GM18867 (cell line): ENCODE measurements at regions not wholly inside any gene's neighbourhood (a gene's known extent, or its start where the extent isn't known, plus 50 kb on each side); places are given as distances from the start of the nearest gene placed in this dataset.
"Not testable (repeated sequence)": the region's sequence is repeated elsewhere in the genome, so short reads cannot be mapped to it uniquely, and the experiment has no call there.

ENCODE experiments used
- ATAC-seq: cut with Tn5 transposase; IDR thresholded peaks from one replicate; pipeline ENCODE4 v1.9.1; 2021; ENCODE audit warnings: mild to moderate bottlenecking, moderate library complexity; ENCODE audit not compliant: unreplicated experiment

DNA sequence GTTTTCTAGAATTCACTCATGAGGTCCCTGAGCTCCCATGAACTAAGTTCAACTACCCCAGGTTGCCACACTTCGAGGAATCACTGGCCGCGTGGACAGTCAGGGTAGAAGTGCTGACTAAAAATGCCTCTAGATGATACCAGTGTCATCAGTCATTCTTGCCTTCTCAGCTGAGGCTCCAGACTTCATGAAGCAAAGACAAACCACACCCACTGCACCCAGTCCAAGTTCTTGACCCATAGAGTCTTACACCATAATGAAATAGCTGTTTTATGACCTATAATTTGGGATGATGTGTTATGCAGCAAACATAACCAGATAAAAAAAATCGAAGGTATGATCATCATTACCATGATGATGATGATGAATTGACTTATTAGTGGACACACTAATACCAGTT, 632.9 kb upstream of the TLE4 start:
- no peak for ATAC-seq

DNA sequence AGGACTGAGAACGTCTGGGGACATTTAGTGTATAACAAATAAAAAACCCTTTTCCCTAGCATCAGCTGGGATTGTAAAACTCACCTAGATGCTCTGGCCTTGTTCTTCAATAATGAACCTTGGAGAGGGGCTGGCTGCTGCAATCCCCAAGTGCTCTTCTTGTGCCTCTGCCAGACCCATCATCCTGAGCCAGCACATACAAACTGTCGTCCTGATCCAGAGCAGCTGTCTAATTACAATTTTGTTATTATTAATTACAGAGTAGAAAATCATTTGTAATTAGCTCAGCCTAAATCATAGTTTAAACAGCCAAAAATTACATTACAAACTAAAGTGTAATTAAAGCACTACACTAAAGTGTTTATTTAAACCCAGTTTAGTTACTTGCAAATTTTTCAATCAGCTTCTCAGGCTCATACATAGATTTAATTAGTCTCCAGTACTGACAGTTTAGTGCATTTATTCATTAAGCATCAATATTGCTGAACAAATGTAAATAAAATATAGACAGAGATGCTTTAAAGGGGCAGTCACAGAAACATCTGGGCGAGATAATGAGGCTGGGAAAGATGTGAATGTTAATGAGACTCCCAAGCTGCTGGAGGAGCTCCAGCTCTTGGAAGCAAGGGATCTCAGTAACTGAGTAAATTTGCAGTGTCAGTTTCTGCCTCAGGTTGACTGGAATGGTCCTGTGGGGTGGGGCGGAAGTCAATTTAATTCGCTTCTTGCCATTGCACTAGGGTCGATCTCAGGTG, 632.3 kb upstream of the TLE4 start:
- no peak for ATAC-seq

DNA sequence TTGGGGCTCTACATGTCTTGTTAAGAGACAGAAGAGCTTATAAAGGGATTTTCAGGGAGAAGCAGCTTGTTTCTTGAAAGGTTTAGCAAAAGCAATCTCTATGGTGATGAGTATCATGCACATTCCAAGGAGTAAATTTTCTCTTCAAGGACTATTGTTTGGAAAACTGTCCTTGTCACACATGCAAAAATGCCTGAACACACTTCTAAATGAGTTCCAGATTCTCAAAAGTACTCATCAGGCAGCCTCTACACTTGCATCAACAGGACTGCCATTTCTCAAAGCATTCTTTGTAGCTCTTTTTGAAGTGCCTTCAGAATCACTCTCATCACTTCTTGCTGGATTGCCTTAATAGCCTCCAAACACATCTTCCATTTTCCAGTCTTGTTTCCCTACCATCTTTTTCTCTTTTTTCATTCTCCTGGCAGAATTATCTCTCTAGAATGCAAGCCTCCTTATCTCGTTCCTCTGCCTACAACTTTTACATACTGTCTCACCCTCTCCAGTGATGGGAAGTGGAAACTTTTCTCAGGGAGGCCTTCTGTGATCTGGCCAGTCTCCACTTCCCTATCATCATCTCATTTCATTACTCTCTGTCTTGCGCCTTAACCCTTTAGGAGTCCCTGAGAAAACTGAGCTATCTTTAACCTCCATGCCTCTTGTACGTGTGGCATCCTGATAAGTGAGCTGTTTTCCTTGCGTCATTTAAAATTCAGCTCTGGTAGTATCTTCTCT, 631.5 kb upstream of the TLE4 start:
- ATAC-seq: no peak

DNA sequence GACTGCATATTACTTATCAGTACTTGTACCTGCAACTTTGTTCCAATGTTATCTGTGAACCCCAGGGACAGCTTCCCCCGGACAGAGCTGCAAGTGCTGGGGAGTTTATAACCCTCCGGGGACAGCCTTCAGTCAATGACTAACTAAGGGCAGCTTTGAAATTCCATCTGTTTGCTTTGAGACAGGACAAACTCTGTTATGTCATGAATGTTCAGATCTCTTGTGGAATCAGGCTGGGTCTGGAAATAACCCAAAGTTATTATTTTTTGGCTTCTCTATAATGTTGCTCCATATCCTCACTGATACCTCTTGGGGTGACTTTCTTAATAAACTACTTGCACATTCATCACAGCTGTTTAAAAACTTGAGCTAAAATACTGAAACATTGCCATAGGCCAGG, 617.5 kb upstream of the TLE4 start:
- ATAC-seq: no peak

DNA sequence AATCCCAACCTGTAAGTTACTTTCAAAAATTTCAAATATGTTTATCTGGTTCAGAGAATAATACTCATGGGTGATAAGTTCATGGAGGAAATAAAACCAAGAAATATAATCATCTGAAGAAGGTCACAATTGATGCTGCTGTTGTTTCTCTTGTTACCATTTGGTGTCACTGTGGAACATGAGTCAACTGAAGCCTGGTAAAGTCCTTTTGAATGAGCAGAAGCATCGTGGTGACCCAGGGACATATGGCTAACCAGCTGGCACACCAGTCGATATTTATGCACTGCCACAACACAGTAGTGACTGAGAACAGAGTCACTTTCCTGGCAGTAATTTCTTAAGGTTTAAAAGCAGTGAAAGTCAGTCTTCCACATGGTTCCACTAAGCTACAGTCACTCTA, 612.9 kb upstream of the TLE4 start:
- ATAC-seq: no peak

DNA sequence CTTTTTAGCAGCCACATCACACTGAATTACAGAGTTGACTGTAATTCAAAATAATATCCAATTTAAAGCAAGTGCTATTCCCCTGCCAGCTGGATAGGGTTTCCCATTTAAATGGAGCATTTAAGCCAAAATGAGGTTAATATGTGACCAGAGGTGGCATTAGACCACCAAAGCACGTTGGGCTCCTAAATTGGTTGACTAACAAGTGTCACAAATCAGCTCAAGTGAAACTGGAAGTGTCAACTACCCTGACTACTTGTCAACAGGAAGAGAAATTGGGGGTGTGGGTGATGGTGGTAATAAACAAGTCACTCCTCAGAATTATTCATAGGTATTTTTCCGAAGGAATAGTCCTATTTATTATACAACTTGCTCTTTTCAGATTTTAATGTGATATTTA, 609.6 kb upstream of the TLE4 start:
- peak; percentile 81 for ATAC-seq

DNA sequence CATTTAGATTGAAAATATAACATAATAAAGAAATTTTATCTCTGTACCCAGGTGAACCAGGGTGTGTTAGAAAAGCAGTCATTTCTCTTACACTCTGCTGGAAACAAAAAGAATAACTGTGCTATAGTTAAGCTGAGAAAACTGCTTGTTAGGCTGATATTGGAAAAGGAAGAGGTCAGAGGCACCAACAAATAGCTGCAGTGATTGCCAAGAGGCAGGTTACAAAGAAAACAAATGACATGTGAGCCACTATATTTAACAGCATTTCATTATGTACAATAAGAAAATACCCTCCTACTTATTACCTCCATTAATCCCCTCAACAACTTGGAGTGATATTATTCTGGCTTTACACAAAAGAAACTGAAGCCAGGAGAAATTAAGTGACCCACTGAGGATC, 607.9 kb upstream of the TLE4 start:
- ATAC-seq: no peak

DNA sequence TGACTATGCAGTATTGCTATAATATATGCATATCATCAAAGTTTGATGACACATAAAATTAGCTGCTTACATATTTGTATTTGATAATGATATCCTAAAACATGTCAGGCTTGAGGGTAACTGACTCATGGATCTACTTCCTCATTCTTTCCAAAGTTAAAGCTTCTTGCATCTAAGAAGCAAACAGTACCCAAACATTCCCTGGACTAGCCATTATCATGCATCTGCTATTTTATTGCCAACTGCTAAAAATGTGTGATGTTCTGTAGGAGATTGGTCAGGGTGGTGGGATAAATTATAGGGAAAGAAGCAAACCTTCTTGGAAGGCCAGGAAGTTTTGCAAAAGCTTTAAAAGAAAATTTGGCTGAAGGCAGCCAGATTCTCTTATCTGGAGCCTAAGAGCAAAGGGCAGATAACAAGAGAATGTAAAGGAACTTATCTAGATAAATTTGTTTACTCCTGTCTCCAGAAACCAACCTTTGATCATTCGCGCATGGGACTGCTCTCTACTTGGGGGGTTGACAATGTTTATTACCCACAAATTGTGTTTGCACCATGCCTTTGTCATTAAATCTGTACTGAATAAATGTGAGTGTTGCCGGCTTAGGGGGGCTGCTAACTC, 604.1 kb upstream of the TLE4 start:
- no peak for ATAC-seq

DNA sequence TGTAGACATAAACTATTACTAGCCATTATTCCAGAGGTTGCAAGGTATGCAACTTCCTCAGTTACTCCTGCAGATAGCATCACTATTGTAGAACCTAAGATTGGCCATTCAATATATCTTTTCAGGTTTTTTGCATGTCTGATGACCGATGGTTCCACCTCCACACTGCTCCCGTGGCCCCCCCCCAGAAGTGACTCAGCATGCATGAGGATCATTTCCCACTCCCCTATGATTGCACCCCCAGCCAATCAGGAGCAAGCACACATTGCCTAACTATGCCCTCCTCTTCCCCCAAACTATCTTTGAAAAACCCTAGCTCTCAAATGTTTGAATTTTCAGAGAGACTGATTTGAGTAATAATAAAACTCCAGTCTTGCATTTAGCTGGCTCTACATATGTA, 601.4 kb upstream of the TLE4 start:
- ATAC-seq: no peak

DNA sequence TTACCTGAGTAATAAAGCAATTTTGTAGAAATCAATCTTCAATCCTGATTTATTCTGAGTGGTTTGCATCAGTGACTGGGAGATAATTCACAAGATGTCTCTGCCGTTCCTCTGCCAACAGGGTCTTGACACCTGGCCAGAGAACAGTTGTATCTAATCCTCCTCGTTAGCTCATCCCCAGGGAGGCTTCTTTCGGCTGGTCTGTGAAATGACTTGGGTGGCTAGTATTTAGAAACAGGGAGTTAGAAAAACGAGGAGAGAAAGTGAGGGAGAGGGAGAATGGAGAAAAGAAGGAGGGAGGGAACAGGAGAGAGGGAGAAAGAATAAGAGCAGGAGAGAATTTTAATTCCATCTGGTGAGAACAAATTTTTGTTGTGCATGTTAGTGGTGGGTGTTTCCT, 600.2 kb upstream of the TLE4 start:
- ATAC-seq: no peak

DNA sequence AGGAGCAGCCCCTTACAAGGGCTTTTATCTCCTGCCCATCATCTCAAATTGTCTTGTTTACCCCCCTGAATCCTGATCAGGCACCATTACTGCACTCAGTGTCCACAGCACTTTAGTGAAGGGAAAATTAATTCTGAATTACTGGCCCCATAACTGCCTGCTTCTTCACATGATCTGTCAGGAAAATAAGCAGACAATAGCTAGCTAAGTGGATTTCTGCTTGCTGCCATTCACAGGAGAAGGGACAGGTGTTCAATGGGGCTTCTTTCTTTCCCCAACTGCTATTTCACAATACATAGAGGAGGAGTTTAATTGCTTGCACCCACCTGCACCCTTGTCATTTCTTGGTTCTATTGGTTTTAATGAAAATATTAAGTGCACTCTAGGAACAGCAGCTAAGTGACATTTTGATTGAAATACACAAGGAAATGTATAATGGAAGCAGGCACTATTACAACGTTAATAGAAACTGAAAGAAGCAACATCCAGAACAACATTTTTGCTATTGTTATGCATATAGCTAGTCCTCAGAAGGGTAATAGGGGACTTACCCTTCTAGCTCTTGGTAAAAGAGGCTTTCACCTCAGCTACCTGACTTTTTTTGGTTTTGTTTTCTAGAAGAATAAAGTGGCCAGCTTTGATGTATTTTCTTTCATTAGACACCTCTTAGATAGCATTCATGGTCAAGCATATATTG, 599.3 kb upstream of the TLE4 start:
- ATAC-seq: peak; percentile 84

DNA sequence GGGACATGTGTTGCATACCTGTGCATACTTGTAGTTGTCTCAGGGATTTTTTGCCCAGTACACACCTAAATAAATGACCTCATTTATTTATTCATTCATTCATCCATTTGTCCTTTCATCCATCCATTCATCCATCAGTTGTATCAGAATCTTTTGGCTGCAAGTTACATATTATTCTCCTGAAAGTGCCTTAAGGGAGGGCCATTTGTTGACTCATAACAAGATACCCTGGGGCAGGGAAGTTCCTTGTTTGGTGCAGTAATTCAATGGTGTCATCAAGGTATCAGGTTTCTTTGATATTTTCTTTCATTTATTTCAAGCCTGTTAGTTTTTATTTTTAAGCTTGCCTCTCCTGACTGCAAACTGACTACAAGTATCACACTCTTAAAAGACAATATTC, 597.9 kb upstream of the TLE4 start:
- ATAC-seq: no peak

DNA sequence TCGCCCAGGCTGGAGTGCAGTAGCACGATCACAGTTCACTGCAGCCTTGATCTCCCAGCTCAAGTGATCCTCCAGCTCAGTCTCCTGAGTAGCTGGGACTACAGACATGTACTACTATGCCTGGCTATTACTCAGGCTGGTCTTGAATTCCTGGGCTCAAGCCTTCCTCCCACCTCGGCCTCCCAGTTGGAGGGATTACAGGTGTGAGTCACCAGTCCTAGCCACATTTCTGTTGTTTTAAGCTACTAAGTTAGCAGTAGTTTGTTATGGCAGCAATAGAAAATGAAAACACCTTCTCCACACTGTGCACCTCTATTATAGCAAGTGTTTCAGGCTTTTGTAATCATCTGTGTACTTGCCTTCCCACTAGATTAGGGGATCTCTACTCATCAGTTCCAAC, 588.9 kb upstream of the TLE4 start:
- no peak for ATAC-seq

DNA sequence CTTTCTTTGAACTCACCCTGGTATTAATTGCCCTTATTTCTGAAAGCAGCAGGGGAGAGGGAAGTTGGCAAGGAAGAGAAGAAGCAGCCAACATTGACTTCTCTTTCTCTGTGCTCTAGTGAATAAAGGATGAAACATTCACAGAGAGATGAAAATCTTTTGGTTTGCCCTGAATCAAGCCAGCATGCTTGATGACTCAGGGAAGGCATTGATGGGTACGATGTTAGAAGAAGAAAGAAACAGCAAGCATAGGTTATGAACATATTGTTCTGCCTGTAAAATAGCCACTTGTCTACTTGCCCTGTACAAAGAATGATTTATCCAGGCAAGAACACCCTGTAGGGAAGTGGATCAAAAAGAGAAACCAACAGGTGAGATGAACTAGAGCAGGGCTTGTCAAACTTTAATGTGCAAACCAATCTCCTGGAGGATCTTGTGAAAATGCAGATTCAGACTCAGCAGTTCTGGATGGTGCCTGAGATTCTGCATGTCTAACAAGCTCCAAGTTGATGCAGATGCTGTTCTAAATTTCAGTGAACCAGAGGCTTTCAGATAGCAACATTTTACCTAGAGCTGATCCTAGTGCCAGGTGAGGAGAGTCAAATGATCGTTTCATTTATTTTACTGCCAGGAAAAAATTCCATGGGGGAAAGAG, 586.6 kb upstream of the TLE4 start:
- no peak for ATAC-seq

DNA sequence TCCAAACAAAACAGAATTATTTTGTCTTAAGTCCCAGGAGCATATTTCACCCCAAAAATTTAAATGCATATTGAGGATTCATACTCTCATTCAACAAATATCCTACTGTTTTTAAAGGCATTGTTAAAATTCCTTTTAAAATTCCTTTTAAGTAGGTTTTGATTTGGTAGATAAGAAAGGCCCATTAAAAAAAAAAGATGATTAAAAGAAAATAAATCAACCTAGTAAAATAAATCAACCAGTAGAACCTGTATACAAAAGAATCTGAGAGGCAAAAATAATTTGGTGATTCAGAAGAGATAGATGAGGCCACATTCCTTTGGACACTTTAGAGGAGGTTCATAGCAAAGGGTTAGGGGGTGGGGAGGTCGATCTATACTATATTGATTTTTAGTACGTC, 585.3 kb upstream of the TLE4 start:
- ATAC-seq: no peak

DNA sequence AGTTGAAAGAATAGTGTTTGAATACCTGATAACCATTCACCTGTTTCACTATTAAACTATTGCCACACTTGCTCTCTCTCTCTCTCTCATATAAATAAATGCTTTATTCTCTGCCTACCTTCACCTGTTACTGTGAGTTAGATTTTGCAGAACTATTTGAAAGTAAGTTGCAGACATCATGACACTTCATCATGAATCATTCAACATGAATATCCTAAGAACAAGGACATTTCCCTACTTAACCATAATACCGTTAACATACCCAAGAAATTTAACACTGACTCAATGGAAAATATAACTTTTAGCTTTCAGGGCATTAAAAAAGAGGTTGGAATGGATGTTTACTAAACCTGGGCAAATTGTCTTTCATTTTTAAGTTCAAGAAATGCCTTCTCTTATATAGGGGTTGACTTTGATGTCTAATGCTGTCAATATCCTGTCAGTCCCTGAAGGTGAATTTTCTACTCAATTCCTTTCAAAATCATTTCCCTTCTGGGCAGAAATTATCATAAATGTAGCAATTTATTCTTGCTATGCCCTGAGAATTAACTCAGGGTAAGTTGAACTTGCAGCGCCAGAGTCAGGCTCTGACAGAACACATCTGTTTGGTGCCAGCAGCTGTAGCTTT, 582.6 kb upstream of the TLE4 start:
- ATAC-seq: no peak

DNA sequence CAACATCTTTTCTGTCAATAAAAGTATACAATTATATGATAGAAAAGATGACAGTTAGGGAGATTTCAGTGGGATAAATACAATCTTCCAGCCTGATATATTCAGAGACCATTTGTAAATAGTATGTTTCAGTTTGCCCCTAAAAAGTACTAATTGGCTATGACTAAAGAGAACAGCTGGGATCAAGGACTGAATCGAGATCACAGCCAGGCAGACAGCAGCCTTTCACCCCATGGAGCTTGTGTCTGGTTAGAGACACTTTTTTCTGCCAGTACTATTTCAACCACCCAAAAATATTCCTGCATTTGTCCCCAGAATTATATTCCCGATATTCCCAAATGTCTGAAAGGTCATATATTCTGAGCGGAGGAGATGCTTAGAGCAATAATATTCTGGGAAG, 577.3 kb upstream of the TLE4 start:
- no peak for ATAC-seq

DNA sequence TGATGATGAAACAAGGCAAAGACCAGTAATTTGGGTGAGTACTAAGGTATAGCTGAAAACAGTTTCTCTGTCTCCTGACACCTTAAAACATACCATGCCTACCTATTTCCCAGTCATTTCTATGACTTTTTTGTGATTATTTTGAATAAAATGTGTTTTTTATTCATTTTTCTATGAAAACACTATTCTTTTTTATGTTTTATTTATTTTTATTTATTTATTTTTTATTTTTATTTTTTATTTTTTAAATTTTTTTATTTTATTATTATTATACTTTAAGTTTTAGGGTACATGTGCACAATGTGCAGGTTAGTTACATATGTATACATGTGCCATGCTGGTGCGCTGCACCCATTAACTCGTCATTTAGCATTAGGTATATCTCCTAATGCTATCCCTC, 576.8 kb upstream of the TLE4 start:
- ATAC-seq: not testable (repeated sequence)

DNA sequence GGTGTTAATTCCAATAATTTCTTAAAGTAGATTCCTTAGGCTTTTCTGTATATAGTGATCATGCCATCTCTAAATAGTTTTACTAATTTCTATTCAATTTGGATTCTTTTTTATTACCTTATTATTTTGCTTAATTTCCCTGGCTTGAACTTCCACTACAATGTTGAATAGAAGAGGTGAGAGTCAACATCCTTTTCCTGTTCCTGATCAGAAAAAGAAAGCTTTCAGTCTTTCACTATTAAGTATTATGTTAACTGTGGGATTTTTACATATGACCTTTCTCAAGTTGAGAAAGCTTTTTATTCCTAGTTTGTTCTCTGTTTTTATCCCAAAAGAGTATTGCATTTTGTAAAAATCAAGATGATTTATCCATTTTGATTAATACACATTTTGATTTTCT, 574.5 kb upstream of the TLE4 start:
- ATAC-seq: no peak

DNA sequence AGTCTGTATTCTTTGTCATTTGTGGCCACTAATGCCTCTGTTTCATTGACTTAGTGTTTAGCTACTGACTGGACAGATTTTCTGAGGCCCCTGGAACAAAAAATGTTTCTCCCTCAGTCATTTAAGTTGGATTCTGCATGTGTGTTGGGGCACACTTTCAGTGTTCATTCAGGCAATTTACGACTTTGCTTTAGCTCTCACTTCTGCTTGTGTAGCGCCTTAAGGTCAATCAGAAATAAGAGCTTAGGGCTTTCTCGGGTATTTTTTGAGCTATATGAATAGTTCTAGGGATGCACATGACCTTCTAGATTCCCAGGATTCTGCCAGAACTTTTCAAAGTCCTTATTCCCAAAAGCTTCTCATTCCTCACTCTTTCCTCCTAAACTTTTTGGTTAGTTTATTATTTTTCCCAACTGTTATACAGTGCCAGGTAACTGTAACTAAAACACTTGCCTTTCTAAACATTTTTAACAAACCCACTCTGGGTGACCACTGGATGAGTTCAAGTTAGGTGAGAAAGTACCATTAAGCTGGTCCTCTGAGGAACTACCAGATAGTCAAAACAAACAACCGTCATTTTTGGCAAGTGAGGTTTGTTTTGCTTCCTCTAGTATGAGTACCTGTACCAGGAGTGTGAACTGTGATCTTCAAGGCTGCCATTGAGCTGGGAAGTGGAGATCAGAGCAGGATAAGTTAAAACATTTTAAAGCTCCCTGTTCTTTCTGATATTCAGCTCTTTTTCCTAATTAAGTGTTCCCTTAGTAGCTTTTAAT, 571.3 kb upstream of the TLE4 start:
- ATAC-seq: peak; percentile 71
